ENCODE measurements at regions not wholly inside any gene's neighbourhood (a gene's known extent, or its start where the extent isn't known, plus 50 kb on each side); places are given as distances from the start of the nearest gene placed in this dataset.

GRCh38 chr9:108517651-108518365, 338.0 kb downstream of the ACTL7B start:
- Histone ChIP-seq H3K4me1 (ENCODE audit: insufficient read depth, low read length) (peaks cover 7% of the 10 kb centered on the region), H3K9me3 (ENCODE audit: low read length) (no peaks in the 10 kb centered on the region), H3F3A (ENCODE audit: low read length, unreplicated experiment) (no peaks in the 10 kb centered on the region), H3K27ac (ENCODE audit: low read length) (no peak overlapping the region), H3K4me2 (ENCODE audit: low read length) (no peak overlapping the region), H3K36me3 (ENCODE audit: low read depth, low read length) (no peaks in the 10 kb centered on the region), H3K9ac (ENCODE audit: low read length) (no peak overlapping the region), H3K79me2 (ENCODE audit: low read length) (no peaks in the 10 kb centered on the region), H4K20me1 (ENCODE audit: low read length) (no peaks in the 10 kb centered on the region), H2AFZ (ENCODE audit: low read length) (no peak overlapping the region), H3K27me3 (ENCODE audit: low read length) (no peaks in the 10 kb centered on the region), H3K9me2 (replicated peaks; ENCODE audit: low read length) (no peaks in the 10 kb centered on the region), H3K4me3 (ENCODE audit: low read length) (no peak overlapping the region)
- no TSS peak for BruUV-seq (replicated peaks)
- TF ChIP-seq CTCF (conservative IDR thresholded peaks at IDR 0.05; ENCODE audit: low read depth, low read length) (no peak), EZH2phosphoT487 (IDR thresholded peaks at IDR 0.05; ENCODE audit: borderline replicate concordance, low read length) (no peak), EZH2 (IDR thresholded peaks at IDR 0.05; ENCODE audit: low read length, unreplicated experiment) (no peak)
- no peak for DNase-seq
- intact Hi-C loops (cut with micrococcal nuclease): no loop called here
- POLR2A ChIA-PET (ENCODE audit: unreplicated experiment): no interaction called here
- no peak for ATAC-seq
- CTCF ChIA-PET: no interaction called here

GRCh38 chr9:108516391-108516790, 339.4 kb downstream of the ACTL7B start:
- BruUV-seq (replicated peaks): no TSS peak
- CTCF ChIA-PET: no interaction called here

More at GRCh38 chr9:108516391-108516790, 339.4 kb downstream of the ACTL7B start:
- ATAC-seq (no peak), DNase-seq (no peak)
- intact Hi-C loops (cut with micrococcal nuclease): no loop called here
- Histone ChIP-seq H3K4me2 (ENCODE audit: low read length) (no peak overlapping the region), H3F3A (ENCODE audit: low read length, unreplicated experiment) (no peaks in the 10 kb centered on the region), H3K27ac (ENCODE audit: low read length) (no peak overlapping the region), H3K9me2 (replicated peaks; ENCODE audit: low read length) (no peaks in the 10 kb centered on the region), H4K20me1 (ENCODE audit: low read length) (no peaks in the 10 kb centered on the region), H3K9ac (ENCODE audit: low read length) (no peak overlapping the region), H3K4me1 (ENCODE audit: insufficient read depth, low read length) (peaks cover 7% of the 10 kb centered on the region), H3K36me3 (ENCODE audit: low read depth, low read length) (no peaks in the 10 kb centered on the region), H3K9me3 (ENCODE audit: low read length) (no peaks in the 10 kb centered on the region), H2AFZ (ENCODE audit: low read length) (no peak overlapping the region), H3K27me3 (ENCODE audit: low read length) (no peaks in the 10 kb centered on the region), H3K79me2 (ENCODE audit: low read length) (no peaks in the 10 kb centered on the region), H3K4me3 (ENCODE audit: low read length) (no peak overlapping the region)
- POLR2A ChIA-PET (ENCODE audit: unreplicated experiment): no interaction called here
- TF ChIP-seq EZH2 (IDR thresholded peaks at IDR 0.05; ENCODE audit: low read length, unreplicated experiment): no peak
- TF ChIP-seq CTCF (conservative IDR thresholded peaks at IDR 0.05; ENCODE audit: low read depth, low read length): no peak
- TF ChIP-seq EZH2phosphoT487 (IDR thresholded peaks at IDR 0.05; ENCODE audit: borderline replicate concordance, low read length): no peak
